Retinal pigment epithelial cell (primary cell): ENCODE measurements at regions not wholly inside any gene's neighbourhood (a gene's known extent, or its start where the extent isn't known, plus 50 kb on each side); places are given as distances from the start of the nearest gene placed in this dataset.

Experiments used
- DNase-seq: peaks from one replicate; pipeline ENCODE4 v3.0.0-alpha.2; 2010; ENCODE audit warnings: low read depth
- H3K4me3 ChIP-seq: 2 replicates; pipeline ENCODE4 v1.5.1; 2011; ENCODE audit warnings: mild to moderate bottlenecking, low read length, control low read depth, moderate library complexity
- TF ChIP-seq, protein P1 (sequence below): conservative IDR thresholded peaks from 2 replicates; pipeline ENCODE4 v1.5.1; 2011; ENCODE audit warnings: low read depth, low read length, control low read depth, inconsistent platforms

DNA sequence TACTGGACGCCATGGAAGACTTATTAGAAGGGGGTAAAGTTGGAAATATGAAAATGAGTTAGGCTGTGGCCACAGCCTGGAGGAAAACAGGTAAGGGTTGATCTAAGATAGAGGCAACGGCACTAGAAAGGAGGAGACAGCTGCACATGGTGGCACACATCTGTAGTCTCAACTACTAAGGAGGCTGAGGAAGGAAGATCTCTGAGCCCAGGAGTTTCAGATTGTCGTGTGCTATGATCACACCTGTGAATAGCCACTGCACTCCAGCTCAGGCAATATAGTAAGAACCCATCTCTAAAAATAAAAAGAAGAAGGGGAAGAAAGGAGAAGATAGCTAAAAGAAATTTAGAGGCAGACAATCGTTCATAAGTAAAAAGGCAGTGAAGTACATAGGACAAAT is 87.8 kb upstream of the SORBS2 start:
- TF ChIP-seq, protein P1, sequence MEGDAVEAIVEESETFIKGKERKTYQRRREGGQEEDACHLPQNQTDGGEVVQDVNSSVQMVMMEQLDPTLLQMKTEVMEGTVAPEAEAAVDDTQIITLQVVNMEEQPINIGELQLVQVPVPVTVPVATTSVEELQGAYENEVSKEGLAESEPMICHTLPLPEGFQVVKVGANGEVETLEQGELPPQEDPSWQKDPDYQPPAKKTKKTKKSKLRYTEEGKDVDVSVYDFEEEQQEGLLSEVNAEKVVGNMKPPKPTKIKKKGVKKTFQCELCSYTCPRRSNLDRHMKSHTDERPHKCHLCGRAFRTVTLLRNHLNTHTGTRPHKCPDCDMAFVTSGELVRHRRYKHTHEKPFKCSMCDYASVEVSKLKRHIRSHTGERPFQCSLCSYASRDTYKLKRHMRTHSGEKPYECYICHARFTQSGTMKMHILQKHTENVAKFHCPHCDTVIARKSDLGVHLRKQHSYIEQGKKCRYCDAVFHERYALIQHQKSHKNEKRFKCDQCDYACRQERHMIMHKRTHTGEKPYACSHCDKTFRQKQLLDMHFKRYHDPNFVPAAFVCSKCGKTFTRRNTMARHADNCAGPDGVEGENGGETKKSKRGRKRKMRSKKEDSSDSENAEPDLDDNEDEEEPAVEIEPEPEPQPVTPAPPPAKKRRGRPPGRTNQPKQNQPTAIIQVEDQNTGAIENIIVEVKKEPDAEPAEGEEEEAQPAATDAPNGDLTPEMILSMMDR, result no peak
- H3K4me3 ChIP-seq, result no peak overlapping the region
- DNase-seq, result no peak

DNA sequence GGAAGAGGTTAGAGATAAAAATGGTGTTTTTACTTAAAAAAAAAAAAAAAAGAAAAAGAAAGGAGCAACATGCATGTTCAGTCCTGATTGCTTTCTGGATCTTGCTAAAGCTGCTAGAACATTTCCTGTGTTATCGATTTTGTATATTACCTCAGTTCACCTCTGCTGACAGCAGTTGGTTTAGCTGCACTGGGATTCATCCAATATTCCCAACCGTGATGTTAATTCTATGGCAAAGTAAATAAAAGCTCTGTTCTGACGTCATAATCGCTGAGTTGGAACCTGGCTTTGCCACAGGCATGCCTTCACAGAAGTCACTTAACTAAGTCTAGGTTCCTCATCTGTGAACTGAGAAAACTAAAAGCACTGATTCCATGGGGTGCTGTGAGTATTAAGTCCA is 90.7 kb upstream of the SORBS2 start:
- no peak for DNase-seq
- no peak overlapping the region for H3K4me3 ChIP-seq
- TF ChIP-seq, protein P1, result no peak

DNA sequence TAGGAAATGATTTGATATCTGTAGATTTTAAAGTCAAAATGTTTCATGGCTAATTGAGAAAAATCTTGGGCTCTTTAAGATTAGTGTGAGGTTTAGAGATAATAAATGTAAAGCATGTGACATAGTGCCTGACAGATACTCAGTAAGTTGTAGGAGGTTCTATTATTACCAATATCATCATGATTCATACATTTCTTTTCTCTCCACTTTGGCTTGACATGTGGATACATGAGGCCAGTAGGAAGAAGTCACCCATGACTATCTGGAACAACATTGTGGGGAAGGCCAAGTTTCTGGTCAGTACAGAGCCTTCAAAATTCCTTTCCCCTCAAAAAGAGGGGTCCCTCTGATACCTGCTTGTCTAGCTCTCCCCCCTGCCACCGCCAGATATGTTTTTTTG is 91.2 kb upstream of the SORBS2 start:
- no peak overlapping the region for H3K4me3 ChIP-seq
- DNase-seq, result no peak
- TF ChIP-seq, protein P1, result no peak

DNA sequence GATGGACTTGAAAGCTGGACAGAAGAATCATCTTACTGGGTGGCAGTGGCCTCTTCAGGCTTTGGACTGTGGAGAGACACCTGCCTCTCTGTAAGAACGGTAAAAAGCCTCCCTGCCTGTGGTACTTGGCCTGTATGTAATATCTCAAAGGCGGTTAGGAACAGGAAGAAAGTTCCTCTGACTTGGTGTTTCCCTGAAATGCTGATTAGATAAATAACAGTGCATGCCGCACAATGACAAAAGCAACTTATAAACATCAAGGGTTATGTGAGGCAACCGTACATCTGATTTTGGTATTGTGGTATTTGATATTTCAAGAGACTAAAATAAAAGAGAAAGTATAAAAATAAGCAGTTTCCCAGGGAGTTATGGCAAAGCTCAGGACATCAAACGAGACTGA is 92.4 kb upstream of the SORBS2 start:
- TF ChIP-seq, protein P1, result no peak
- DNase-seq, result no peak
- H3K4me3 ChIP-seq, result no peak overlapping the region

DNA sequence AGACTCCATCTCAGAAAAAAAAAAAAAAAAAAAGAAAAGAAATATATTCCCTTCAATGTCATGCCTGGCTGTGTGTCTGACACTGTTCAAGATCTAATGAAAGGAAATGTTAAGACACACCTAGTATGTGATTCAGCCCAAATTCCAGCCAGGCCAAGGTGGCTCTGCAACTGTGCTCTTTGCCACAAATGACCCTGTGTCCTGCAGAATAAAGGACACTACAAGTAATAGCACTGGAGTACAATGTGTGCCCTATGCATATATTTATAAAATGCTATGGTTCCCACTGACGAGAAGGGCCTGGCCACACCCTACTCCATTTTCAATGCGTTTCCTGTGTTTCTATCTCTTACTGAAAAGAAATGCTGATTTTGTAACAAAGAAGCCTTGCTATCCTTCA is 98.0 kb upstream of the SORBS2 start:
- H3K4me3 ChIP-seq, result no peak overlapping the region
- no peak for DNase-seq
- TF ChIP-seq, protein P1, result no peak

DNA sequence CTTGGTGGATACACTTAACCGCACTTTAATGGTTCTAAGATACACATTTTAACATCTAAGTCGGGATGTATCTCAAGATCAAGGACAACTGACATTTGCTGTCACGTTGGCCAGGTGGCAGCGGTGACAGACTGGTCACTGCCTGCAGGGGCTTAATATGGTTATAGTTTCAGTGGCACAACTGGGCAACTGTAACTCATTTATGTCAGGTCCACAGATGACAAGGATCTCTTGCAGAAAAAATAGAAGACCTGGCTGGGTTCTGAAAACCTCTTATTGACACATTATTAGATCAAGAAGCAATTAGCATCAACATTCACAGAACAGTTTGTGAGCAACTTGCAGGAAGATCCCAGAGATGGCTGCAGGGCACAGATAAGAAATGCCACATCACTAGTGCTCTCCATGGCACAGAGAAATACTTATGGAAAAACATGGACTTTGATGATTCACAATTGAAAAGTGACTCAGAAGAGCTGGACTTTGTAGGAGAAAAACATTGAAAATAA is 99.6 kb upstream of the SORBS2 start:
- H3K4me3 ChIP-seq, result no peak overlapping the region
- DNase-seq, result no peak
- TF ChIP-seq, protein P1, result no peak

DNA sequence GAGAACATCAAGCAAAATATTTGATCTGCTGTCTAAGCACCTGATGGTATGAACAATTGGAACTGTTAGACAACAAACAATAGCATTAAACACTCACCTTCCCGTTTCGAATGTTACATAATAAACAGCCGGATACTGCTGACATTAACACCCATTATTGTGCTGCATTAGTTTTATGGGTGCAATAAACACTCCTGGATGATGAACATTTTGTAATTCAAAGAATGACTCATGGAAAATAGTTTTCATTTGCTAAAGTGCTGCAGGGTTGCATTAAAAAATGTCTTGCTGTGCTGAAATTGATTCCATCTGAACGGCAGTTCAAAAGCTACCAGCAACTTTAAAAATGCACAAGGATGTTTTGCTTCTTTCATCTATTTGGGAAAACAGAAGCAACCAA is 100.8 kb upstream of the SORBS2 start:
- no peak overlapping the region for H3K4me3 ChIP-seq
- DNase-seq, result no peak
- TF ChIP-seq, protein P1, result no peak
